GM19438 (cell line): ENCODE measurements at regions not wholly inside any gene's neighbourhood (a gene's known extent, or its start where the extent isn't known, plus 50 kb on each side); places are given as distances from the start of the nearest gene placed in this dataset.

Source experiments
- ATAC-seq: cut with Tn5 transposase; IDR thresholded peaks from one replicate; pipeline ENCODE4 v1.9.1; 2021; ENCODE audit warnings: low read depth; ENCODE audit not compliant: unreplicated experiment

GRCh38 chr10:59108886-59109288 lies 67.6 kb upstream of the PHYHIPL start:
- ATAC-seq = no peak

GRCh38 chr10:59109826-59110225 lies 66.6 kb upstream of the PHYHIPL start:
- no peak for ATAC-seq

- ATAC-seq = no peak
These were observed 52.3 kb upstream of the PHYHIPL start for GRCh38 chr10:59124187-59124586.

GRCh38 chr10:59125666-59126065 lies 50.8 kb upstream of the PHYHIPL start:
- no peak for ATAC-seq

- ATAC-seq = no peak
These were observed 50.2 kb upstream of the PHYHIPL start for GRCh38 chr10:59126261-59126660.
